Activated CD4-positive, CD25-positive, alpha-beta regulatory T cell treated with anti-CD3 and anti-CD28 coated beads, Interleukin-2, amount 50 U/mL, for 16 hours (primary cell): ENCODE measurements at regions not wholly inside any gene's neighbourhood (a gene's known extent, or its start where the extent isn't known, plus 50 kb on each side); places are given as distances from the start of the nearest gene placed in this dataset.

Source experiments
- DNase-seq: peaks from one replicate; pipeline ENCODE4 v3.0.0-alpha.2; 2020; ENCODE audit warnings: low read depth, low spot score

- DNase-seq, result no peak
These were observed 209.6 kb downstream of the CYP26B1 start for GRCh38 chr2:71938108-71938507.

DNA sequence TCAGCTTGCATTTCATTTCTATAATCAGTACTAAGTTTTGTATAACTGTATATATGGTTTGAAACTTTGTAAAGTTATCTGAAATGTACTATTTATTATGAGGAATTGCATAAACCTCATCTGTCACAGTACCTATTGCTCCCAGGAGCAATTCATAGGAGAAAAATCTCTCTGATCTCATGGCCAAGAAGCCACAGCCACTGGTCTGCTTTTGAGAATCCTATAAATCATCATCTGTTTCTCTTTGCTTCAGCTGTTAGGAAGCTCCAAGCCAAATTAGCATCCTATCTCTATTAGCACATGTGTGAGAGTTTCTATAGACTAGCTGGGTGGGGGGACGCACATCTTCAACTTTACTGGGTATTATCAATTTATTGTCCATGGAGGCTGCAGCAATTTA is 210.3 kb downstream of the CYP26B1 start:
- DNase-seq, result no peak

DNA sequence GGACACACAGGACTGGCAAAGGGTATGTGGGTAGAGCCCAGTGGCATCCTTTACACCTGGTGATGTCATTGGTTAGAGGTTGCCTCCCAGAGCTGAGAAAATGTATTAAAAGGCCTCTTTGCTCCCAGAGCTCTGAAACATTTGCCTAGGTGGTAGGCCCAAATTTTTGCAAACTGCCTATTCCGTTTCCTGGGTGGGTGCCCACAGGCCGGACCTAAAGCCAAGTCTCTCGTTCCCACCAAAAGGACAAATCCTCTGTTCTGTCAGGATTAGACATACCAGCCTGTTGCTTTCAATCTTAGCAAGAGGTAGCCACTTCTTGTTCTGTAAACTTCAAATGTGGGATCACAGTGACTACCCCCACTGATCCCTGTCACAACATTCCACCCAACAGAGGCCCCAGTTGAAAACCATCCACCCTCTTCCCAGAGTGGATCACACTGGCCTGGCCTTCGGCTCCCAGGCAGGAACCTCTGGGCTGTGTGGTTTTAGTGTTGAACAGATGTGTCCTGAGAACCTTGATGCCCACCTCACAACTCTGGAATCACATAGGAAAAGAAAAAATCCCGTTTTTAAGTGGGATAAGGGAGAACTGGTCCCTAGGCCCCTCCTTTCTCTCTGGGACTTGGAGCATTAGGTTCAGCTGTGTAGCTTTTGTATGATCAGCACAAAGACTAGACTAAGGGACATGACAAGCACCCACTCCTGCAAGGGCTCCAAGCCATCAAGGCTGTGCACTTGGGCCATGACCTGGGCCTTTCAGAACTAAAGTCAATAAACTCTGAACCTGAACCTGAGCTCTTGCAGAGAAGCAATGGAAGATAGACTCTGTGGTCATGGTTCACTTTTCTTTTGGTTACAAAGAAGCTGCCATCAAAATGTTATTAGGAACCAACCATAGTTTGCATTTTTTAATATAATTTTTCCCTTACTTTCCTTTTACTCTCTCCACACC is 211.3 kb downstream of the CYP26B1 start:
- DNase-seq, result no peak

DNA sequence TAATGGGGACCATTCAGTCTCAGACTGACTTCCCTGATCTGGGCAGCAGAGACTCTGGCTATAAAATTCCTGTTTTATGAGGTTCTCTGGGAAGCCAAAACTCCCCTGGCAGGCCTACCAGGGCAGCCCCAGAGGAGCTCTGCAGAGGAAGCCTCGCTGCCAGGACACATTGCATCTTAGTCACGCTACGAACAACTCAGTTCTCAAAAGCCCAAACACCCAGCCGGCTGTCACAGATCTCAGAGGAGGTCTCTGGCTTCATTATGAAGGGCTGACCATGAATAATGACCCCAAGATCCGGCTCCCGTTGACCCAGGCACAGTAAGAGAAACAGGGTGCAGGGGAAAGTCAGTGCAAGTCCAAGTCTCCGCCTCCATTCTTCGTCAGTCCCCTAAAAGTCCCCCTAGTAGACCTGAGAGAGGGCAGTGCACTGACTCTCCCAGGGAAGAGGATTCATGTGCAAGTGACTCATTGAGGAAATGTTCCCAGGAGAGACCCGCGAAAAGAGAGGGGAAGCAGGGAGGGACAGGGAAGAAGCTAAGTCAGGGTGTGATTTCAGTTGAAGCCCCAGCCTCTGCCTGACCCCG is 212.3 kb downstream of the CYP26B1 start:
- DNase-seq, result no peak

DNA sequence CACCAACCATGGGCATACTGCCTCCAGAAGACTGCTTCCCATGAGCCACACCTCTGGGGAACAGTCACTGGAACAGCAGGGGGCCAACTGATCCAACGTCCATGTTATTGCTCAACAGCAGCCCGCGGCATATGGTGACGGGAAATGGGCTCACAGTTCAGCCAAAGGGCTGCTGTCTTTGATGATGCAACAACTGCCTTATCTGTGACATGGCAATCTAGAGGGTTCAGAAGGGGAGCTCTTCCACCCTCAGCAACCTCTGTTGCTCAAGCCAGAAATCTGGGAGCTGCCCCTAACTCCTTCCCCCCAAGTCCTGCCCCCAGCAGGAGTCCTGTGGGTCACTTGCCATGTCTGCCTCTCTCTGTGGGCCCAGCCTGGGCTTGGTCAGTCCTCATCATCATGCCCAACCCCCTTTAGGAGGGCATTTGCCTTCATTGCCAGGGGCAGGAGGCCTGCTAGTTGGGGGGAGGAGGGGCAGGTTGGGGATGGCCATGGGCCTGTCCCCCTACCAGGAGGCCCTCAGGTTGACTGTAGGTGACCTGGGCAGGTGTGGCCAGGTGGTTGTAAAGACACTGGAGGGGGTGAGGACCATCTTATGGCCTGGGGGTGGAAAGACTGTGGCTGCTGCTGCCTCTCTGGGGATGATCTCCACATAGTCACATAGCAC is 212.9 kb downstream of the CYP26B1 start:
- no peak for DNase-seq

- no peak for DNase-seq
These were observed 213.4 kb downstream of the CYP26B1 start for GRCh38 chr2:71934320-71934593.

DNA sequence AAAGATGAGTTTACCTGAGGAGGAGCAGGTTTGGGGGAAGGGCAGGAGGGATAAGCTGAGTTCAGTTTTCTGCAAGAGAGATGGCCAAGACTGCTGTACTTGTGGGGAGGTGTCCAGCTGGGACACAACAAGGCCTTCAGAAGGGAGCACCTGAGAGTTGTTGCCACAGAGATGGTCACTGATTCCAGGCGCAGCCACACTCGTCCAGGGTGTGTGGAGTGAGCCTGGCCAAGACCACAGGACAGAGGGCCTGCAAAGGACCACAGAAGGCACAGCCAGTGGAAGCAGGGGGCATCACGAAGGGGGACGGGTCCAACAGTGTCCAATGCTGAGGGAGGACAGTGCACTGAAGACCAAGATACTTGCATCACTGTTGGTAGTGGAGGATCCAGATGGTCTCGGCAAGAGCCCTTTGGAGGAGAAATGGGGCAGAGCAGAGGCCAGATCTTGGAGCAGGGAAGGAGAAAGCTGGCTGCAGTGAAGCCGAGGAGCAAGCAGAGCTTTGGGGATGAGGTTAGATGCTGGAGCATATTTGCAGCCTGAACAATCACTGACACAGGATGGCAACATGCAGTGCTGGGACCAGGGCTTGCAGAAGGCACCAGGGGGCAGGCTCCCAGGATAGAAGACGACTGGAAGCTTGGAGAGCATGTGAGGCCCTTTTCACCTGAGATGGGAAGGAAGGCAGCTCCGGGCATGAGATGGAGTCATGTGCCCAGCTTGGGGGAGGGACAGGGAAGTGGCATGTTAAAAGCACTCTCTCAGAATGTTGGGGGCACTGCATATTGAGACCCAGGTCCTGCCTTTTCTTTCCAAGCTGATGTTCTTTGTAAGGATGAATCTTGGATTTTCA is 214.0 kb downstream of the CYP26B1 start:
- DNase-seq, result no peak

- DNase-seq, result no peak
These were observed 214.7 kb downstream of the CYP26B1 start for GRCh38 chr2:71932780-71933466.

DNA sequence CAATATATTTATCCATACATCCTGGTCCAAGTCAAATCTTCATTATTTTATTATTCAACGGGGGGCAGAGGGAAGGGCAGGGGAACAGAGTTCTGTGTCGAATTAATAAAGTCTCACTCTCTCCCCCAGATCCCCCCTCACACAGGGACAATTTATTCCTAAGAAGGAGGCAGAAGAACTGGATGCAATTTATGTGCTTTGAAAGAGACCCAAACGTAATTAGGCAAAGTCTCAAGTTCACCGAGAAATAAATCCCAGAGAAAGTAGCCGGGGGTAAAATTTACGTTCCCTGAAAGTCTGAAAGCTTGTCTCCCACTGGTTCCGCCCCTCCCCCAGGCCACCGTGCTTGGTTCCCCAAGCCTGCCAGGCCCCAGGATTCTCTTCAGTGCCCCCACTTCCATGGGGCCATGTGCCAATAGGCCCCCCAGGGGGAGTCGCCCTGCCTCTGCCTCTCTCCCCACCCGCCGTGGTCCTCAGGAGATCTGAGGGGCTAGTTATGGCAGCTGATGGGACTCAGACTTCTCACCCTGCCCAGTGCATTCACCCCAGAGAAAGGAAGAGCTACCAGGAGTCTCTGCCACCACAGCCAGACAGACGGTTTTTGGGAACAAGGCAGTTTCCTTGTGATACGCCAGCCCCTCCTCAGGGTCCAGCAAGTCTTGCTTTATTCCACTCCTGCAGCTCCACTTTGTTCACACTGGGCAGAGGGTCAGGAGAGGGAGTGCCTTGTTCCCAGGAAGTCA is 215.5 kb downstream of the CYP26B1 start:
- no peak for DNase-seq

- no peak for DNase-seq
These were observed 217.5 kb downstream of the CYP26B1 start for GRCh38 chr2:71930049-71930681.

- no peak for DNase-seq
These were observed 218.2 kb downstream of the CYP26B1 start for GRCh38 chr2:71929482-71929772.

- DNase-seq, result no peak
These were observed 218.8 kb downstream of the CYP26B1 start for GRCh38 chr2:71928734-71929481.

GRCh38 chr2:71927757-71928715 is 219.6 kb downstream of the CYP26B1 start:
- DNase-seq, result no peak

DNA sequence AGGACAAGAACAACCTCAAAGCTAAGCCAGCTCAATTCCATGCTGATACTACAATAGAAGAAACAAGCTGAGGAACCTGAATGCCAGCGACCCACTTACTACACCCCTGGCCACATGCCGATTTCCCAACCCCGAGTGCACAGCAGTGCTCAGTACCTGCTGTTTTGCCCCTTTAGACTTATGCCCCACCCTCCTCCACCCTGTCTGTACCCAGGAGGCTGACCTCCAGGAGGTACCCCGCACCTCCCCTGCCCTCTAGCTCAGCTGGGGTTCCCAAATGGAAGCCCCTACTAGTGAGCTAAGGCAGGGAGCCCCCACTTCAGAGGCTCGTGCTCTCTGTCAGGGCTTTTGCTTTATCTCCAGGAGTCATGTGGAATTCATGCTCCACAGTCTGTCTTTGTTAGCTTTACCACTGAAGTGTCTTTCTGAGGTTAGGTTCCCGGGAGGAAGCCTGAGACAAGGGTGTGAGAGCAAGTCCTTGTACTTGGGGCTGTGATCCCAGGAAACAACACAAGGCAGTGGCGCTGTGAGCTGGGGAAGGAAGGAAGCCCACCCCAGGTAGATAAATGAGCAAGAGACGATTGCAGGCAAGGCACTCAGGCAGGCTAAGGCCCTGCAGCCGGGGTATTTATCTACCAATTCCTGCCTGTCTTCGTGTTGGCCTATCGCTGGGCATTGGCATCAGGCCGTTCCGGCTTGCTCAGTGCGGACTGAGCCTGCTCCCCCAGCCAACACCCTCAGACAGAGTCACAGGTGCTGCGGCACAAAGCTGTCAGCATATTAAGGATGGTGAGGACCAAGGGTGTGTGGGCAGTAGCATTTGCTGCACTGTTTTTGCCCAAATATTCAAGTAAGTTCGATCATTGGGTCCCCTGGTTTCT is 220.5 kb downstream of the CYP26B1 start:
- DNase-seq, result no peak

- DNase-seq, result no peak
These were observed 221.6 kb downstream of the CYP26B1 start for GRCh38 chr2:71926089-71926447.

- no peak for DNase-seq
These were observed 222.2 kb downstream of the CYP26B1 start for GRCh38 chr2:71925268-71926088.
